ENCODE measurements at regions not wholly inside any gene's neighbourhood (a gene's known extent, or its start where the extent isn't known, plus 50 kb on each side); places are given as distances from the start of the nearest gene placed in this dataset.
A peak's percentile ranks its signal among the peaks of the same experiment; 100 is the strongest.
"Not testable (repeated sequence)": the region's sequence is repeated elsewhere in the genome, so short reads cannot be mapped to it uniquely, and the experiment has no call there.

DNA sequence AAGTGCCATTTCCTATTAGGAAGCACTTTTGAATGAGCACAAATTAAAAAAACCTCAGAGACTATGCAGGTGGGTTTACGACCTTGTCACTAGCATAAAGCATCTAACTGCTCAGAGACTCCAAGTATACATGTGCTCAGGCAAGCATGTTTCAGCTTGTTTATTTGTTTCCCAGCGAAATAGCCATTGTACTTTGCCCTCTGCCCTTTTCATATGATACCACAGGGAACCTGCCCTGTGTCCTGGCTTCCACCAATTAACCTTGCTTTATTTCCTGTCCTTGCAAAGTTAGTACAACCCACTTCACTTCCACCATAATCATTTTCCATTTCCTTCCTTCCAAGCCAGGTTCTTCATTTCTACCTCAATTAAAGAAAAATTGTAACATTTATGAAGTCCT, 194.9 kb downstream of the DUSP6 start:
- no peak for TF ChIP-seq POLR2A (IDR thresholded peaks at IDR 0.05; ENCODE audit: low read depth, low read length)
- FAIRE-seq = no peak
- no peak for DNase-seq (ENCODE audit: insufficient read length, low spot score)

DNA sequence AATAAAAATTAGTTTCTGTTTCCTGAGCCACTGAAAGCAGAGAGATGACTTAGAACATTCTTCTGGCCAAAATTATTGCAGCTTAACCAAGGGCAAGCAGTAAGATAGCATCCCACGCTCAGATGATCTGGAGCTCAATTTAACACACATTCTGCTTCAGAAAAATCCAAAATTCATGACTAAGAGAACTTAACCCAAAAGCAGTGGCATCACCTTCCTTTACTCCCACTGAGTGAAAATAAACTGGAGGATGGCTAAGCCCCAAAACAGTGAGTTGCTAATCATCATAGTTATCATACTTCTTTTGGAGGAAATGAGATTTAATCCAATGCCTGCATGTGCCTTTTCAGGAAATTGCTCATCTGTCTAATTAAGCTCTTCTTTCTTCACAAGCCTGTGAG, 195.4 kb downstream of the DUSP6 start:
- DNase-seq (ENCODE audit: insufficient read length, low spot score) = no peak
- no peak for TF ChIP-seq POLR2A (IDR thresholded peaks at IDR 0.05; ENCODE audit: low read depth, low read length)
- FAIRE-seq = peak; percentile 36

DNA sequence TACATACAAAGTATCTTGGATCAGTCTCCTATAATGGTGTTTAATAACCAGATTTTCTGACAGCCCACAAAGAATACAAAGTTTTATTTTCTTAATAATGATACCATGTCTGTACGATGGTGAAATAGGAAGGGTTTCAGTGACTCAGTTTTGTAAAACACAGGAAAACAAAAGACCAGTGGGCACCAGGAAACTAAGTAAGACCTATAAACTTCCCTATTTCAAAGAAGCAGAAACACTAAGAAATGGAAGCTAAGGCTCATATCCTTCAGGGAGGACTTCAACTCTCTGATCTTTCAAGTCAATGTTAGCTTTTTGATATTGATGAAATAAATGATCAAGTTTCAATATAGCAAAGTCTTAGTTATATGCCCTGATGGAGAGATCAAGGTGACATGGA, 196.0 kb downstream of the DUSP6 start:
- TF ChIP-seq POLR2A (IDR thresholded peaks at IDR 0.05; ENCODE audit: low read depth, low read length) = no peak
- no peak for DNase-seq (ENCODE audit: insufficient read length, low spot score)
- FAIRE-seq = no peak

DNA sequence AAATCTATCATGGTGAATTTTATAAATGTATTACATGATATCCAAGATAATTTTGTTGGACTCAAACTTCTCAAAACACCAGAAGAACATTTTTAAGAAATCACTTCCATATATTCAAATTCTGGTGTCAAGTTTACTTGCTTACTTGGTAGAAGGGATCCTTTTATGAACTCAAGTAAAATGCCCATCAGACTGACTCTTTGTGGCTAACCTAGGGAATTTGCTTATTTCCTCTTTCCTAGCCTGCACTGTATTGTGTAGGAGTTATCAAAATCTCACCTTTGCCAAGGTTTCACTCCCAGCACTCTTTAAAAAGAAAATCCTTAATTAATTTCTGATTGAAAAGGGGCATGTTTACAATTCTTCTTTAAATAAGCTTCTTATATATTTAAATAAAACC, 196.5 kb downstream of the DUSP6 start:
- no peak for FAIRE-seq
- TF ChIP-seq POLR2A (IDR thresholded peaks at IDR 0.05; ENCODE audit: low read depth, low read length) = no peak
- DNase-seq (ENCODE audit: insufficient read length, low spot score) = no peak

DNA sequence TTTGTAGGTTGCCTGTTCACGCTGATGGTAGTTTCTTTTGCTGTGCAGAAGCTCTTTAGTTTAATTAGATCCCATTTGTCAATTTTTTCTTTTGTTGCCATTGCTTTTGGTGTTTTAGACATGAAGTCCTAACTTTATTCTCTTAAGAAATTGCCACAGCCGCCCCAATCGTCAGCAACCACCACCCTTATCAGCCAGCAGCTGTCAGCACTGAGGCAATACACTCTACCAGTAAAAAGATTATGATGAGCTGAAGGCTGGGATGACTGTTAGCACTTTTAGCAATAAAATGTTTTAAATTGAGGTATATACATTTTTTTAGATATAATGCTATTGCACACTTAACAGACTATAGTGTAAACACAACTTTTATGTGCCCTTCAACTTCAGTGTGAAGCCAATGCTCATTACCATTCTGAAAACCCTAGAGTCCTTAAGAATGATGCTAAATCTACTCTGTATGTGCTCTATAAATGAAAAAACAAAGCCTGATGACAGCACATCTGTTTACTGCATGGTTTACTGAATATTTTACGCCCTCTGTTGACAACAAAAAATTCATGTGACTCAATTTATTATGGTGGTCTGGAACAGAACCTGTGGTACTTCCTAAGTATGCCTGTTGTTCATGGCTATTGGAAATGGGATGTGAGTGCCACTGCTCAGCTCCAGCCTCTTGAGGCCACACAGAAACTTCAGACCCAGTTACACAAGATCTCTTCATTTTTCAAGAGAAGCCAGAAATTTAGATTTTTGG, 197.4 kb downstream of the DUSP6 start:
- no peak for DNase-seq (ENCODE audit: insufficient read length, low spot score)
- FAIRE-seq = no peak
- no peak for TF ChIP-seq POLR2A (IDR thresholded peaks at IDR 0.05; ENCODE audit: low read depth, low read length)

DNA sequence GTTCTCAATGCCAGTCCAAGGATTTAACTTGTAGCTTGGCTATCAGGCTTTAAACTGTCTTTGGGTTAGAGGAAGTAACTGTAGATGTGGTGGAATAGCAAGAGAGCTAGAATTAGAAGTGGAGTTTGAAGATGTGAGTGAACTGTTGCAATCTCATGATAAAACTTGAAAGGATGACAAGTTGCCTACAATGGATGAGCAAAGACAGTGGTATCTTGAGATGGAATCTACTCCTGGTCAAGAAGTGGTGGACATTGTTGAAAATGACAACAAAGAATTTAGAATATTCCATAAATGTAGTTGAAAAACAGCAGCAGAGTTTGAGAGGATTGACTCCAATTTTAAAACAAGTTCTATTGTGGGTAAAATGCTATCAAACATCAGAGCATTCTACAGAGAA, 199.0 kb downstream of the DUSP6 start:
- TF ChIP-seq POLR2A (IDR thresholded peaks at IDR 0.05; ENCODE audit: low read depth, low read length) = no peak
- FAIRE-seq = peak; percentile 11
- no peak for DNase-seq (ENCODE audit: insufficient read length, low spot score)

DNA sequence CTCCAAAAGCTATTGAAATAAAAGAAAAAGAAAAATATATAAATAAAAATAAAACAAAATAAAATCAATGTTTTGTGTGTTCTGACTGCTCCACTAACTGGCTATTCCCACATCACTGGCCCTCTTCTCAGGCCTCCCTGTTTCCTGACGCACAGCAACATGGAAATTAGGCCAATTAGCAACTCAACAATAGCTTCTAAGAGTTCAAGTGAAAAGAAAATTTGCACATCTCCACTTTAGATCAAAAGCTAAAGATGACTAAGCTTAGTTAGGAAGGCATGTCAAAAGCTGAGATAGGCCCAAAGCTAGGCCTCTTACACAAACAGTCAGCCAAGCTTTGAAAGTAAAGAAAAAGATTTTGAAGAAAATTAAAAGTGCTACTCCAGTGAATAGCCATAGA, 200.8 kb downstream of the DUSP6 start:
- FAIRE-seq (no peak), DNase-seq (ENCODE audit: insufficient read length, low spot score) (no peak)
- TF ChIP-seq POLR2A (IDR thresholded peaks at IDR 0.05; ENCODE audit: low read depth, low read length) = no peak

DNA sequence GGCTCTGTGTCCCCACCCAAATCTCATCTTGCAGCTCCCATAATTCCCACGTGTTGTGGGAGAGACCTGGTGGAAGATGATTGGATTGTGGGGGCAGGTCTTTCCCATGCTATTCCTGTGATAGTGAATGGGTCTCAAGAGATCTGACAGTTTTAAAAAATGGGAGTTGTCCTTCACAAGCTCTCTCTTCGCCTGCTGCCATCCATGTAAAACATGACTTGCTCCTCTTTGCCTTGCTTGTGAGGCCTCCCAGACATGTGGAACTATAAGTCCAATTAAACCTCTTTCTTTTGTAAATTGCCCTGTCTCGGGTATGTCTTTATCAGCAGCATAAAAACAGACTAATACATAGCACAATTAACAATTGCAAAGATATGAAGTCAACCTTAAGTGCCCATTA, 201.5 kb downstream of the DUSP6 start:
- not testable (repeated sequence) for FAIRE-seq; DNase-seq (ENCODE audit: insufficient read length, low spot score)

DNA sequence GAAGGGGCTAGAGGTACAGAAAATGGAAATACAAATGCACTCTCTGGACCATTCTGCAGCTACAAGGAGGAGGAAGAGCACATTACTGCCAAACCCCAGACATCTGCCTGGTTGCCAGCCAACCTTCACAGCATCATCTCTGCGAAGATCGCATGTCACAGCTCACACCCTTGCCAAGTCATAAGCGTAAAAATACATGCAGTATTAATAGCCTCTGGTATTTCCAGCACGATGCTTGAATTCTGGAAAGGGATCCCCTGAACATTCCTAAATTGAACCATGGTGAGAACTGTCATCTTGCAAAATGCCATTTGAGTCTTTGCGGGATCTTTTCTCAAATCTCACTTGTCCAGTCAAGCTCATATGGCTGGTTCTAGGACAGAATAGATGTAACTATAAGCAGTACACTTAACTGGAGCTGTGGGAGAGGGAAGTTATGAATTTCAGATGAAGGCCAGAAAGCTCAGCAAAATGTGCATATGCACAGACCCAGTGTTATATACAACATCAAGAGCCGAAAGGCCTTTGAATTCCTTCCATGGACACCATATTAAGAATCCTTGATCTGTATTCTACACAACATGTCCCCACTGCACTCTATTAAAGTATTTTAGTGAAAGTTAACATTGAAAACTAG, 211.6 kb downstream of the DUSP6 start:
- FAIRE-seq = no peak
- no peak for DNase-seq (ENCODE audit: insufficient read length, low spot score)
- TF ChIP-seq POLR2A (IDR thresholded peaks at IDR 0.05; ENCODE audit: low read depth, low read length) = no peak

DNA sequence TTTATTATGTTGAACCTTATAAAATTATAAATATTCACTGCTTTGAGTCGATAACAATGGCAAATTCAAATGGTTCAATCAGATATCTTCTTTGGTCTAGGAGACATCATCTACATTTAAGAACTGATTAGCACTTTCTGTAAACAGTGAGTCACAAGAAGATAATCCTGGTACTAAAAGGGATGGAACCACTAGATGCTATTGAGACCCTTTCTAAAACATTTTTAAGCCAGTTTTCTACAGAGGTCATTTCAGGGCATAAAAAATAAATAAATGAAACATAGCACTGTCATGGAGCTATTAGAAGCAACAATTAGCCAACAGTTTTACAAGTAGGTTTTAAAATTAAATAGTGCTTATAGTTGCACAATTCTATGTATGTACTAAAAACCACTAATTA, 212.2 kb downstream of the DUSP6 start:
- no peak for FAIRE-seq
- TF ChIP-seq POLR2A (IDR thresholded peaks at IDR 0.05; ENCODE audit: low read depth, low read length) = no peak
- no peak for DNase-seq (ENCODE audit: insufficient read length, low spot score)

DNA sequence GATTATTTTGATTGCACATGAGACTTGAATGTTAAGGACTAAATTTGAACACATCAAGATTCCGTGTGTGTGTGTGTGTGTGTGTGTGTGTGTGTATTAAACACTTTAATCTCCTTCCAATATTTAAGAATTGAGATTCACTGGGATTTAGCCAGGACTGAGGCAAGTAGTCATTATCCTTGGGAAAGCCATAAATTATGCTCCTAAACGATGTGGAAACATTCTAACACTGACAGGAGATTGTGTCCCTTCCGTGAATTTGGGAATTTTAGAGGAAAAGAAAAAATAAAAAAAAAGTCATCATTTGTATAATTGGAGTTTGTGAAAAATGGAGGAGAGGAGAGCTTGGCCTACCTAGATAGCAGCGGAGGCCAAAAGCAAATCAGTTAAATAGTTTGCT, 212.9 kb downstream of the DUSP6 start:
- FAIRE-seq = no peak
- no peak for DNase-seq (ENCODE audit: insufficient read length, low spot score)
- TF ChIP-seq POLR2A (IDR thresholded peaks at IDR 0.05; ENCODE audit: low read depth, low read length) = no peak

DNA sequence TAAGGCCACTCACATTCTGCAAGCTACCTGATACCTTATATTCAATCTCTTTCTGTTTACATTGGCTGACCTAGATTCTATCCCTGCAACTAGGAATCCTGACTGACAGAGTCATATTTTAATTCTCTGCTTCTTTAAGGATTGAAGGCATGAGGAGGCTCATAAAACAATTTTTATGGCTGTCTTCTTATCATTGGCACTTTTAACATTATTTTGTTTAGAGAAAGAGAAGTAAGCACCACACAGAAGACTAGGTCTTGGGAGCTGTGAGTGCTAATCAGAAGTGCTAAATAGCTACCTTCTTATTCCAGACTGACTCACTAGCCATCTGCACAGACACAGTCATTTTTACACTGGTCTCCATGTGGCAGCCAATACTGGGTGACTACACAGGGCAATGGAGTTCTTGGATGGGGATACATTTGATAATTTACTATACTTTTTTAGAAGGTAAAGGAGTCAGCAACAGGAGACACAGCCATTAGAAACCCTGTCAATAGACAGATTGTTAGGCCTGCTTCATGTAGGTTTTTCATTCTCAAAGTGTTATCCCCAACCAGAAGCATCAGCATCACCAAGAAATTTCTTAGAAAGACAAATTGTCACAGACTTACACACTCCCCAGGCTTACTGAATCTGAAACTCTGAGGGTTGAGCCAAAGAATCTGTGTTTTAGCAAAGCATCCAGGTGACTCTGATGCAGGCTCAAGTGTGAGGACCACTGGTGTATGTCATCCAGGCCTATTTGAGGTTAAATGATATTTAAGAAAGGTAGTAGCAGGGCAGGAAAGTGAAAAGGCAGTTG, 214.1 kb downstream of the DUSP6 start:
- no peak for TF ChIP-seq POLR2A (IDR thresholded peaks at IDR 0.05; ENCODE audit: low read depth, low read length)
- no peak for DNase-seq (ENCODE audit: insufficient read length, low spot score)
- FAIRE-seq = peak; percentile 81

DNA sequence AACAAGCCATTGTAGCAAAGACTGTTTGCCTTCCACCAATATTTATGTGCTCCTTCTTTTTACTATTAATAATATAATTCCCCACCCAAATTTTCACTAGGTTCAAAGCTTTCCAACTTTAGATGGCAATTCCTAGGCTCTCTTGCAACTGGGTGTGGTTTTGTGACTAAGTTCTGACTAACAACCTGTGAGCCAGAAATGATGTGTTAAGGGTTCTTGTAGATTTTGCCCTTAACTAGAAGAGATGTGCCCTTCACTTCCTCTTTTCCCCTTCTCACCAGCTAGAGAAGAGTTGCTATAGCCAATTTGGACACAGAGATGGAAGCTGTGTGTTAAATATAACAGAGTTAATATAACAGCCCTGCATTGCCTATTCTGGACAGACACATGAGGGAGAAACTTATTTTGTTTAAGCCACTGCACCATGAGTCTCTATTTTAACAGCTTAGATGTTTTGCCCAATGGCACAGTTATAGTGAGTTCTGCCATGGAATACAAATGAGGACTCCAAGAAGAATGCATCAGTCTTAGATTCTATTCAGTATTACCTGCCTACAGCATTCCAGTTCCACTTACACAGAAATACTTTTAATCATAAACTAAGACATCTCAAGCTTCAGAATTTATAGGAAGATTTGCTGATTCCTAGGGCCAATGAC, 216.2 kb downstream of the DUSP6 start:
- peak; percentile 10 for DNase-seq (ENCODE audit: insufficient read length, low spot score)
- no peak for TF ChIP-seq POLR2A (IDR thresholded peaks at IDR 0.05; ENCODE audit: low read depth, low read length)
- peak; percentile 97 for FAIRE-seq

DNA sequence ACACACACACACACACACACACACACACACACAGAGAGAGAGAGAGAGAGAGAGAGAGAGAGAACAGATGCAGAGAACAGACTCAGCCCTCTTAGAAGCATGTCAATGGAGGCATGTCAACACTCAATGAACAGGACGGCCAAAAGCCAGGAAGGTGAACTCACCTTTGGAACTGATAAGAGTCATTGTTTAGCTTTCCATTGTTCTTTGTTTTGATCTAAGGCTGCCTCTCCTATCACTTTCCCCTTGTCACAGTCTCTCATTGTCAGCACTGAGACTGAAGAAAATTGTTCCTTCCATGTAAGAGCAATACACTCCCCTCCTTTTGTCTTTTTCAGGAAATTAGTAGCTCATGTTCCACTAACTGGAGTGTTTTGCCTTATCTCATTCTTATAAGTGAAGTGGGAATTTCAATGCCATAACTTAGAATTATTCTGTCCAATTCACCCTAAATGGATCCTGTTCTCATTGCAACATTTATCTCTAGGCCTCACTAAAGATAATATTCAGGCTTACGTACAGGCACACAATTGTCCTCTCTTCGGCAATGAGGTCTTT, 218.0 kb downstream of the DUSP6 start:
- FAIRE-seq = peak; percentile 27
- DNase-seq (ENCODE audit: insufficient read length, low spot score) = no peak
- no peak for TF ChIP-seq POLR2A (IDR thresholded peaks at IDR 0.05; ENCODE audit: low read depth, low read length)
